ENCODE measurements at regions not wholly inside any gene's neighbourhood (a gene's known extent, or its start where the extent isn't known, plus 50 kb on each side); places are given as distances from the start of the nearest gene placed in this dataset.

DNA sequence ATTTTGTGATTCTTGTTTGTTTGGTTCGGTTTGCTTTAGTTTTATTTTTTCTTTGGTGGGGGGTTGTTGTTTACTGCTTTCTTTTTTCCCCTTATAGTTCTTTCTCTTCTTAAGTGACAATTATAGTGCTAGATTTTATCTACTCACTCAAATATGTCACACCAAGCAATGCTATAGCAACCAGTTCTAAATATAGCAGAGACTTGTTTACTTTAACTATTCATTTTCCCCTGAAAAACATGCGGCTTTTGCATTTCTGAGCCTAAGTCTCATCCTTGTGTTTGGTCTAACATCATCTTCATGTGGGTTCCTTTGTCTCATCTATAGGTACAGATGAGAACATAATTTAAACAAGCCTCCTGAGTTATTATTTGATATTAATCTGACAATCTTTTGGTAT lies 676.6 kb downstream of the FAT4 start:
- H3K36me3 ChIP-seq, result no peaks in the 10 kb centered on the region
- no peak for DNase-seq
- H3K9me3 ChIP-seq, result no peaks in the 10 kb centered on the region
- H3K27me3 ChIP-seq, result no peaks in the 10 kb centered on the region
- no peak overlapping the region for H3K27ac ChIP-seq
- H3K4me3 ChIP-seq, result no peak overlapping the region
- TF ChIP-seq POLR2A (IDR thresholded peaks at IDR 0.05) (no peak), CTCF (IDR thresholded peaks at IDR 0.05) (no peak)
- H3K4me1 ChIP-seq, result no peaks in the 10 kb centered on the region

GRCh38 chr4:125992891-125993290 lies 678.1 kb downstream of the FAT4 start:
- no peak for DNase-seq
- H3K27me3 ChIP-seq, result no peaks in the 10 kb centered on the region
- H3K9me3 ChIP-seq, result no peaks in the 10 kb centered on the region
- no peak overlapping the region for H3K27ac ChIP-seq
- no peak overlapping the region for H3K4me3 ChIP-seq
- no peaks in the 10 kb centered on the region for H3K4me1 ChIP-seq
- TF ChIP-seq CTCF (IDR thresholded peaks at IDR 0.05) (no peak), POLR2A (IDR thresholded peaks at IDR 0.05) (no peak)
- no peaks in the 10 kb centered on the region for H3K36me3 ChIP-seq

DNA sequence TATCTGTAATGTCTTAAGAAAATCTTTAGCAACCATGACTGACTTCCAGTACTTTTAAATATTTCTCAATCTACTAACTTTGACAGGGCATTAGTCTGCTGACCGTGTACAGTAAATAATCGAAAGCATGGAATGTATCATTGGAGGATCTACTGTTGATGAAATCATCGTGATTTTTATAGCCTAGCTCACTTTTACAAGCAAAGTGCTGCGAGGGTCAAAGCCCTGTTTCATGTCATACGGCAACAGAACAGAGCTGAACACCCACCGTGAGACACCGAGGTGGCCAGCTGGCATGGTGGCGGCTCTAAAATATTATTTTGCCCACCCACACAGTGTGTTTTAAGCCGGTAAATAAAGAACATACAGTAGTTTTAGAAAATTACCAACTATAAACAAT lies 679.3 kb downstream of the FAT4 start:
- H3K36me3 ChIP-seq, result no peaks in the 10 kb centered on the region
- H3K4me1 ChIP-seq, result no peaks in the 10 kb centered on the region
- DNase-seq, result no peak
- no peaks in the 10 kb centered on the region for H3K27me3 ChIP-seq
- no peak overlapping the region for H3K4me3 ChIP-seq
- no peak for TF ChIP-seq CTCF (IDR thresholded peaks at IDR 0.05)
- TF ChIP-seq POLR2A (IDR thresholded peaks at IDR 0.05), result no peak
- no peak overlapping the region for H3K27ac ChIP-seq
- no peaks in the 10 kb centered on the region for H3K9me3 ChIP-seq

DNA sequence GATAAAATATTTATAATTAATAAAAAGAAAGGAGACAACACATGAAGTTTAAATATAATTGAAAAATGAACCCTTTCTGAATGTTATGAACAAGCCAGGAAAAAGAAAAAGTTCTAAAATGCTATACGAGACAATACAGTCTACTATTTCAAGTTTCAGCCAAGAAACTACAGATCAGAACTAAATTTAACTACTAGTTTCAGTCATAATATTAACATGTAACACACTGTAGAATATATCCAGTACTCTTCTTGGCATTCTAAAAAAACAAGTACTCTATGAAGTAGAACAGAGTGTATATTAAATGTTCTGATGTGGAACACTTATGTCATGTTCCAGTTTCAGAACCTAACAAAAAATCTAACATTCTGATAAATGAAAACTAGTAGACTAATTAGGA lies 679.7 kb downstream of the FAT4 start:
- Histone ChIP-seq H3K36me3 (no peaks in the 10 kb centered on the region), H3K4me3 (no peak overlapping the region), H3K27me3 (no peaks in the 10 kb centered on the region), H3K9me3 (no peaks in the 10 kb centered on the region), H3K4me1 (no peaks in the 10 kb centered on the region), H3K27ac (no peak overlapping the region)
- no peak for TF ChIP-seq CTCF (IDR thresholded peaks at IDR 0.05)
- no peak for TF ChIP-seq POLR2A (IDR thresholded peaks at IDR 0.05)
- no peak for DNase-seq

DNA sequence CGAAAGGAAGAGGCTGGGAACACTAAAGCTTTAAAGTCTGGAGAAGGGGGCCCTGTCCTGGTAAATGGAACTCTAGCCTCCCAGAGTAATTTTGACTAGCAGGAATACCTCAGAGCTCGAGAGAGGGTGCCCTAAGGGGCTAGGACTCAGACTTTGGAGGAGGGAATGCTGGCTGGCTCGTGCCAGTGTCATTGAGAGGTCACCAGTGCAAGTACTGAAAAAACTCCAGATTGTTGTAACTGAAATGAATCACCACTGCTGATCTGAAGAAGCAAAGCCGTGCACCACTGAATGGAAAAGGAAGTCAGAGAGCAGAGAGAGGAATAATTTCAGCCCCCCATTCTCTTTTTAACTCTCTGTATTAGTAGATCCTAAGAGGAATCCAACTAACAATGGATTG lies 690.2 kb downstream of the FAT4 start:
- TF ChIP-seq CTCF (IDR thresholded peaks at IDR 0.05) (no peak), POLR2A (IDR thresholded peaks at IDR 0.05) (no peak)
- H3K27me3 ChIP-seq, result no peaks in the 10 kb centered on the region

GRCh38 chr4:126007142-126007541 lies 692.4 kb downstream of the FAT4 start:
- no peak for DNase-seq
- TF ChIP-seq POLR2A (IDR thresholded peaks at IDR 0.05), result no peak
- TF ChIP-seq CTCF (IDR thresholded peaks at IDR 0.05), result no peak
- H3K27ac ChIP-seq, result no peak overlapping the region
- no peaks in the 10 kb centered on the region for H3K4me1 ChIP-seq
- no peaks in the 10 kb centered on the region for H3K36me3 ChIP-seq
- no peak overlapping the region for H3K4me3 ChIP-seq
- H3K27me3 ChIP-seq, result no peaks in the 10 kb centered on the region
- H3K9me3 ChIP-seq, result no peaks in the 10 kb centered on the region

More for the DNA sequence above, 690.2 kb downstream of the FAT4 start:
- Histone ChIP-seq H3K9me3 (no peaks in the 10 kb centered on the region), H3K27ac (no peak overlapping the region), H3K4me1 (no peaks in the 10 kb centered on the region), H3K36me3 (no peaks in the 10 kb centered on the region), H3K4me3 (no peak overlapping the region)
- DNase-seq, result no peak

Measured in Peyer's patch (tissue), 4 donors.